MCF 10A (cell line): ENCODE measurements at regions not wholly inside any gene's neighbourhood (a gene's known extent, or its start where the extent isn't known, plus 50 kb on each side); places are given as distances from the start of the nearest gene placed in this dataset.

Source experiments
- BruUV-seq: library from RNA; stranded (reverse); fragments of 400-500 nt; replicated peaks from 2 replicates; lab custom pipeline; 2021; lab: Mats Ljungman, UMichigan
- CTCF ChIA-PET: fragments of 300-600 bp; sonication (Branson Sonifier 250); formaldehyde crosslinking; extraction: SDS; loops from one replicate; lab custom pipeline; 2021; ENCODE audit warnings: antibody characterized with exemption, inconsistent platforms; lab: Yijun Ruan, JAX
- POLR2A ChIA-PET: fragments of 300-600, 350-650 bp; sonication (Branson Sonifier 250); formaldehyde crosslinking; extraction: SDS; loops from one replicate; lab custom pipeline; 2020; ENCODE audit warnings: antibody characterized with exemption, inconsistent platforms; lab: Yijun Ruan, JAX
- DNase-seq: peaks from one replicate; pipeline ENCODE4 v3.0.0-alpha.2; 2018; ENCODE audit not compliant: unreplicated experiment
- H3K27ac Mint-ChIP-seq: one replicate; pipeline ENCODE4 v1.8.0; 2022; ENCODE audit warnings: mild to moderate bottlenecking, low read depth, mixed read lengths; ENCODE audit not compliant: unreplicated experiment
- H3K27me3 Mint-ChIP-seq: one replicate; pipeline ENCODE4 v1.8.0; 2022; ENCODE audit warnings: mixed read lengths; ENCODE audit not compliant: insufficient read depth, unreplicated experiment
- H3K36me3 Mint-ChIP-seq: one replicate; pipeline ENCODE4 v1.8.0; 2022; ENCODE audit warnings: mild to moderate bottlenecking, moderate library complexity, mixed read lengths; ENCODE audit not compliant: insufficient read depth, unreplicated experiment
- H3K4me1 Mint-ChIP-seq: one replicate; pipeline ENCODE4 v1.8.0; 2022; ENCODE audit warnings: mixed read lengths; ENCODE audit not compliant: insufficient read depth, unreplicated experiment
- H3K4me3 Mint-ChIP-seq: one replicate; pipeline ENCODE4 v1.8.0; 2022; ENCODE audit warnings: mild to moderate bottlenecking, moderate library complexity, mixed read lengths; ENCODE audit not compliant: unreplicated experiment
- H3K9me3 Mint-ChIP-seq: one replicate; pipeline ENCODE4 v1.8.0; 2022; ENCODE audit warnings: mixed read lengths; ENCODE audit not compliant: unreplicated experiment
- CTCF ChIP-seq: fragments of 200-600 bp; IDR thresholded peaks from one replicate; pipeline ENCODE4 v1.8.0; 2022; ENCODE audit warnings: antibody characterized with exemption, mild to moderate bottlenecking; ENCODE audit not compliant: unreplicated experiment
- intact Hi-C: fragments of 100-400 bp; cut with micrococcal nuclease; formaldehyde crosslinking; loops from 2 replicates; pipeline ENCODE4 v1.14.1; 2022

GRCh38 chr18:65103864-65104263 lies 646.9 kb upstream of the CDH7 start:
- Mint-ChIP-seq H3K36me3 (no peaks in the 10 kb centered on the region), H3K4me3 (no peak overlapping the region), H3K27me3 (peaks cover 25% of the 10 kb centered on the region), H3K9me3 (no peaks in the 10 kb centered on the region), H3K27ac (no peak overlapping the region), H3K4me1 (no peaks in the 10 kb centered on the region)
- ChIA-PET POLR2A (no interaction called here), CTCF (interaction anchor here (0.6 to 1.0 kb wide), 3 partner anchors 12 to 91 kb away, joined by 3 read pairs; no protein-coding TSS in a partner anchor)
- intact Hi-C loops = no loop called here
- no peak for TF ChIP-seq CTCF
- no TSS peak for BruUV-seq
- DNase-seq = no peak

GRCh38 chr18:65093346-65093745 lies 657.5 kb upstream of the CDH7 start:
- no peaks in the 10 kb centered on the region for H3K36me3 Mint-ChIP-seq
- H3K27me3 Mint-ChIP-seq = peaks cover 12% of the 10 kb centered on the region
- DNase-seq = no peak
- H3K27ac Mint-ChIP-seq = no peak overlapping the region
- H3K4me1 Mint-ChIP-seq = no peaks in the 10 kb centered on the region
- intact Hi-C loops = no loop called here
- ChIA-PET POLR2A (interaction anchor here (1.5 kb wide), 1 partner anchor 11 kb away, joined by 3 read pairs; no protein-coding TSS in a partner anchor), CTCF (no interaction called here)
- BruUV-seq = no TSS peak
- TF ChIP-seq CTCF = no peak
- H3K4me3 Mint-ChIP-seq = no peak overlapping the region
- H3K9me3 Mint-ChIP-seq = no peaks in the 10 kb centered on the region

- no peak overlapping the region for H3K27ac Mint-ChIP-seq
- no TSS peak for BruUV-seq
- TF ChIP-seq CTCF = no peak
- peaks cover 12% of the 10 kb centered on the region for H3K27me3 Mint-ChIP-seq
- H3K4me3 Mint-ChIP-seq = no peak overlapping the region
- CTCF ChIA-PET = interaction anchor here (0.6 to 1.2 kb wide), 10 partner anchors 11 to 1284 kb away, joined by 3 to 4 read pairs (median 3); no protein-coding TSS in a partner anchor
- POLR2A ChIA-PET = no interaction called here
- peak; percentile 55 for DNase-seq
- intact Hi-C loops = loop anchor here (2.0 kb wide), 1 partner anchor 995 kb away; no protein-coding TSS in a partner anchor
- no peaks in the 10 kb centered on the region for H3K4me1 Mint-ChIP-seq
- H3K9me3 Mint-ChIP-seq = no peaks in the 10 kb centered on the region
- no peaks in the 10 kb centered on the region for H3K36me3 Mint-ChIP-seq
Measured at GRCh38 chr18:65091744-65092329, 659.0 kb upstream of the CDH7 start.

- no peak for DNase-seq
- H3K27me3 Mint-ChIP-seq = peaks cover 68% of the 10 kb centered on the region
- H3K4me3 Mint-ChIP-seq = no peak overlapping the region
- TF ChIP-seq CTCF = no peak
- BruUV-seq = no TSS peak
- no peaks in the 10 kb centered on the region for H3K36me3 Mint-ChIP-seq
- H3K9me3 Mint-ChIP-seq = no peaks in the 10 kb centered on the region
- no peaks in the 10 kb centered on the region for H3K4me1 Mint-ChIP-seq
- intact Hi-C loops = no loop called here
- ChIA-PET POLR2A (interaction anchor here (0.9 kb wide), 1 partner anchor 11 kb away, joined by 3 read pairs; no protein-coding TSS in a partner anchor), CTCF (no interaction called here)
- no peak overlapping the region for H3K27ac Mint-ChIP-seq
Measured at GRCh38 chr18:65082907-65083306, 667.9 kb upstream of the CDH7 start.
